ENCODE measurements at regions not wholly inside any gene's neighbourhood (a gene's known extent, or its start where the extent isn't known, plus 50 kb on each side); places are given as distances from the start of the nearest gene placed in this dataset.

- no peak for TF ChIP-seq POLR2A (IDR thresholded peaks at IDR 0.05; ENCODE audit: low read depth, low read length)
- TF ChIP-seq TAF1 (IDR thresholded peaks at IDR 0.05; ENCODE audit: low read depth, low read length): no peak
- no peak for TF ChIP-seq PAX5 (IDR thresholded peaks at IDR 0.05; ENCODE audit: insufficient read depth, low read length, severe bottlenecking)
- no peak for TF ChIP-seq POLR2AphosphoS5 (IDR thresholded peaks at IDR 0.05; ENCODE audit: low read depth, low read length)
- no peak for TF ChIP-seq POU2F2 (IDR thresholded peaks at IDR 0.05; ENCODE audit: low read depth, low read length)
- TF ChIP-seq SPI1 (IDR thresholded peaks at IDR 0.05; ENCODE audit: low read depth, low read length): no peak
These were observed 128.6 kb upstream of the SEMA3E start for GRCh38 chr7:83777406-83778072.

Measured in GM12891 (cell line).